Nephron (organoid): ENCODE measurements at regions not wholly inside any gene's neighbourhood (a gene's known extent, or its start where the extent isn't known, plus 50 kb on each side); places are given as distances from the start of the nearest gene placed in this dataset.

Source experiments
- H3K27ac Mint-ChIP-seq, 3 experiments: 2 replicates each; pipeline ENCODE4 v1.8.0; 2020; ENCODE audit warnings: mixed read lengths in 3 of 3, mild to moderate bottlenecking in 2 of 3, moderate library complexity in 1 of 3
- H3K27me3 Mint-ChIP-seq: 2 replicates; pipeline ENCODE4 v1.8.0; 2021; ENCODE audit warnings: low read depth, mild to moderate bottlenecking, moderate library complexity, mixed read lengths
- H3K36me3 Mint-ChIP-seq: 2 replicates; pipeline ENCODE4 v1.8.0; 2020; ENCODE audit warnings: low read depth, mixed read lengths
- H3K4me1 Mint-ChIP-seq: 2 replicates; pipeline ENCODE4 v1.8.0; 2020; ENCODE audit warnings: mixed read lengths
- H3K4me3 Mint-ChIP-seq, 3 experiments: 2 replicates each; pipeline ENCODE4 v1.8.0; 2020; ENCODE audit warnings: mild to moderate bottlenecking in 3 of 3, mixed read lengths in 3 of 3, moderate library complexity in 2 of 3
- H3K9me3 Mint-ChIP-seq: 2 replicates; pipeline ENCODE4 v1.8.0; 2020; ENCODE audit warnings: mixed read lengths
- TF ChIP-seq, protein P1 (sequence below), 3 experiments: fragments of 200-600 bp; sonication (generic); IDR thresholded peaks; one replicate each; pipeline ENCODE4 v1.5.0; 2021; ENCODE audit warnings: antibody characterized with exemption in 3 of 3; ENCODE audit not compliant: unreplicated experiment in 3 of 3

DNA sequence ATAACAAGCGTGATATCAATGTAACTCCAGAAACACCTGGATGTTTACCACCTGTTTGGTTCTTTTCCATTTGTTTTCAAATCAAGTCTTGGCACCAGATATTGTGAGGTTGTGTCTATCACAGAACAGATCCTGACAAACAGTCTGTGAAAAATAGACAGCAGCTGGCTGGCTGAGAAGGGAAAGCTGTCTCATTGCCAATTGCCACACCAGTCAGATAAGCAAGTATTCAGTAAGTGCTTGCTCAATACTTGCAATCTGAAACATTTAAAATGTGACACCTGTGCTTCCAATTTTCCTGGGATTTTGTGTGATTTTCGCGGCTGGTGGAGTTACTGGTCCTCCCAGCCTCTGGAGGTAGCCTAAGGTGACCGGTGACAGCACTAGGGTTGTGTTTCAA is 147.9 kb upstream of the MYO3A start:
- H3K9me3 Mint-ChIP-seq: no peaks in the 10 kb centered on the region
- H3K27ac Mint-ChIP-seq: no peak overlapping the region
- H3K4me3 Mint-ChIP-seq: no peak overlapping the region
- peaks cover 3% of the 10 kb centered on the region for H3K27me3 Mint-ChIP-seq
- no peaks in the 10 kb centered on the region for H3K4me1 Mint-ChIP-seq
- TF ChIP-seq, protein P1, sequence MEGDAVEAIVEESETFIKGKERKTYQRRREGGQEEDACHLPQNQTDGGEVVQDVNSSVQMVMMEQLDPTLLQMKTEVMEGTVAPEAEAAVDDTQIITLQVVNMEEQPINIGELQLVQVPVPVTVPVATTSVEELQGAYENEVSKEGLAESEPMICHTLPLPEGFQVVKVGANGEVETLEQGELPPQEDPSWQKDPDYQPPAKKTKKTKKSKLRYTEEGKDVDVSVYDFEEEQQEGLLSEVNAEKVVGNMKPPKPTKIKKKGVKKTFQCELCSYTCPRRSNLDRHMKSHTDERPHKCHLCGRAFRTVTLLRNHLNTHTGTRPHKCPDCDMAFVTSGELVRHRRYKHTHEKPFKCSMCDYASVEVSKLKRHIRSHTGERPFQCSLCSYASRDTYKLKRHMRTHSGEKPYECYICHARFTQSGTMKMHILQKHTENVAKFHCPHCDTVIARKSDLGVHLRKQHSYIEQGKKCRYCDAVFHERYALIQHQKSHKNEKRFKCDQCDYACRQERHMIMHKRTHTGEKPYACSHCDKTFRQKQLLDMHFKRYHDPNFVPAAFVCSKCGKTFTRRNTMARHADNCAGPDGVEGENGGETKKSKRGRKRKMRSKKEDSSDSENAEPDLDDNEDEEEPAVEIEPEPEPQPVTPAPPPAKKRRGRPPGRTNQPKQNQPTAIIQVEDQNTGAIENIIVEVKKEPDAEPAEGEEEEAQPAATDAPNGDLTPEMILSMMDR (IDR thresholded peaks at IDR 0.05; ENCODE audit: unreplicated experiment in 3 of 3): no peak
- no peaks in the 10 kb centered on the region for H3K36me3 Mint-ChIP-seq

DNA sequence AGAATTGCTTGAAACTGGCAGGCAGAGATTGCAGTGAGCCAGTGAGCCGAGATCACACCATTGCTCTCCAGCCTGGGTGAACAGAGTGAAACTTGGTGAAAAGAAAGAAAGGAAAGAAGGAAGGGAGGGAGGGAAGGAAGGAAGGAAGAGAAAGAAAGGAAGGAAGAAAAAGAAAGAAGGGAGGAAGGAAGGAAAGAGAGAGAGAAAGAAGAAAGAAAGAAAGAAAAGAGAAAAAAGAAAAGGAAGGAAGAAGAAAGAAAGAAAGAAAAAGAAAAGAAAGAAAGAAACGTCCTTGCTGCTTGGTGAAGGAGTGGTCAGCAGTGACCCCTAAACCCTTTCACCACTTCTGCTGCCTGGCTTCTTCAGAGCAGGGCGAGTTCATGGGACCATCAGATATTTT is 147.1 kb upstream of the MYO3A start:
- TF ChIP-seq, protein P1 (IDR thresholded peaks at IDR 0.05; ENCODE audit: unreplicated experiment in 3 of 3): no peak
- Mint-ChIP-seq H3K36me3 (no peaks in the 10 kb centered on the region), H3K4me3 (no peak overlapping the region), H3K27ac (no peak overlapping the region), H3K9me3 (no peaks in the 10 kb centered on the region), H3K4me1 (no peaks in the 10 kb centered on the region), H3K27me3 (peaks cover 3% of the 10 kb centered on the region)

DNA sequence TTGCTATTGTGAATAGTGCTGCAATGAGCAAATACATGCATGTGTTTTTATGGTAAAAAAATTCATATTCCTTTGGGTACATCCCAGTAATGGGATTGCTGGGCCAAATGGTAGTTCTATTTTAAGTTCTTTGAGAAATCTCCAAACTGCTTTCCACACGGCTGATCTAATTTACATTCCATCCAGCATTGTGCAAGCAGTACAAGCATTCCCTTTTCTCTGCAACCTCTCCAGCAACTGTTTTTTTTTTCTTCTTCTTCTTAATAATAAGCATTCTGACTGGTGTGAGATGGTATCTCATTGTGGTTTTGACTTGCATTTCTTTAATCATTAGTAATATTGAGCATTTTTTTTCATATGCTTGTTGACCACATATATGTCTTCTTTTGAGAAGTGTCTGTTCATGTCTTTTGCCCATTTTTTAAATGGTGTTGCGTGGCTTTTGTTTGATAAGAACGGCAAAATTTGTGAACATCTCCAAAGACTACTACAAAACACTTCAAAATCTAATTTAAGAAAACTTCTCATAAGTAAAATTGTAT is 136.1 kb upstream of the MYO3A start:
- Mint-ChIP-seq H3K27me3 (no peaks in the 10 kb centered on the region), H3K9me3 (no peaks in the 10 kb centered on the region), H3K36me3 (no peaks in the 10 kb centered on the region), H3K4me1 (no peaks in the 10 kb centered on the region), H3K27ac (no peak overlapping the region), H3K4me3 (no peak overlapping the region)
- TF ChIP-seq, protein P1 (IDR thresholded peaks at IDR 0.05; ENCODE audit: unreplicated experiment in 3 of 3): no peak

DNA sequence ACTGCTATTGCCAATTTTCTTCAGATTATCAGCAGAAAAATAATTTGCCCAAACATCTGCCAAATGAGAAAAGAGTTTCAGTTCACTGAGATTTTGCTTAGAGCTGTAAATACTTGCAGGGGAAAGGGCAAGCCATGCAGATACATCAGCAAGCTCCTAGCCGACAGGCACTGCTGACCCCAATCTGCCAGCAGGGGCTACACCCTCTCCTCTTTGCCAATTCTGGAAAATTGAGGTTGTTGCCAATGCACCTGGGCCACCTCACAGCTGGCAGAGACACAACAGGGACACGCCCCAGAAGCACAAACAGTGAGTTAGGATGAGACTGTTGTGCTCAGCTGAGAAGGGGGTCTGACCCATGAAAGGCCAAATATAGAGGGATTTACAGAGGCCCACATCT is 129.5 kb upstream of the MYO3A start:
- H3K27me3 Mint-ChIP-seq: no peaks in the 10 kb centered on the region
- no peaks in the 10 kb centered on the region for H3K9me3 Mint-ChIP-seq
- no peaks in the 10 kb centered on the region for H3K4me1 Mint-ChIP-seq
- no peak overlapping the region for H3K27ac Mint-ChIP-seq
- H3K4me3 Mint-ChIP-seq: no peak overlapping the region
- no peaks in the 10 kb centered on the region for H3K36me3 Mint-ChIP-seq
- TF ChIP-seq, protein P1 (IDR thresholded peaks at IDR 0.05; ENCODE audit: unreplicated experiment in 3 of 3): no peak

DNA sequence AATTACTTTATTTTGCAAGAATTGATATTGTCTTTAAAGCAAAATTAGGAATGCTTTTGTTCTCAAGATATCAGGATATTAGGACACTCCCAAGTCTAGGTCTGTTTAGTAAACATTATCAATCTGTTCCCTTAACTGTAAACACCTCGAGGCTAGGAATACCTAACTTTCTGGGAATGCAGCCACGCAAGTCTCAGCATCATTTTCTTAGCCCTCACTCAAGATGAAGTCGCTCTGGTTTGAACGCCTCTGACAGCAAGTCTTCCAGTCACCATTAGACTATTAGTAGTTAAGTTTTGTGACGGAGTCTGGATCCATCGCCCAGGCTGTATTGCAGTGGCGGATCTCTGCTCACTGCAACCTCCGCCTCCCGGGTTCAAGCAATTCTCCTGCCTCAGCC is 128.0 kb upstream of the MYO3A start:
- no peaks in the 10 kb centered on the region for H3K36me3 Mint-ChIP-seq
- H3K9me3 Mint-ChIP-seq: no peaks in the 10 kb centered on the region
- H3K27ac Mint-ChIP-seq: no peak overlapping the region
- H3K4me3 Mint-ChIP-seq: no peak overlapping the region
- no peaks in the 10 kb centered on the region for H3K4me1 Mint-ChIP-seq
- no peaks in the 10 kb centered on the region for H3K27me3 Mint-ChIP-seq
- TF ChIP-seq, protein P1 (IDR thresholded peaks at IDR 0.05; ENCODE audit: unreplicated experiment in 3 of 3): no peak

DNA sequence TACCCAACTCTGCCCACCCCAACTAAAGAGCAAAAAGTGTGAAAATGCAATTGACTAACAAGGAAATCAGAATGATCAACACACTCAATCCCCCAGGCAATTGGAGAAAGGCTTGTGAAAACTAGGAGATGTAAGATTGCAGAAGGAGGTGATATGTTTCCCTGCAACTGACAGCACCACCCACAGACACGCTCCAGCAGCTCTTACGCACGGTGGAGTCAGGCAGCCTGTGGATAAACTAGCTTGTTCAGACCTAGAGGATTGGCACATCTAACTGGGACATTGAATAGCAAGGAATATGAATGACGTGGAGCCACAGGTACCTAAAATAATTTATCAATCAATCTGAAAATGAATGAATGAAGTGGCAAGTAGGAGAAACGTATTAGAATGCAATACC is 125.7 kb upstream of the MYO3A start:
- no peak overlapping the region for H3K4me3 Mint-ChIP-seq
- H3K27ac Mint-ChIP-seq: no peak overlapping the region
- TF ChIP-seq, protein P1 (IDR thresholded peaks at IDR 0.05; ENCODE audit: unreplicated experiment in 3 of 3): no peak
- H3K27me3 Mint-ChIP-seq: peaks cover 2% of the 10 kb centered on the region
- no peaks in the 10 kb centered on the region for H3K9me3 Mint-ChIP-seq
- H3K4me1 Mint-ChIP-seq: no peaks in the 10 kb centered on the region
- no peaks in the 10 kb centered on the region for H3K36me3 Mint-ChIP-seq
